NCI-H128 (cell line): ENCODE measurements at regions not wholly inside any gene's neighbourhood (a gene's known extent, or its start where the extent isn't known, plus 50 kb on each side); places are given as distances from the start of the nearest gene placed in this dataset.
"Not testable (repeated sequence)": the region's sequence is repeated elsewhere in the genome, so short reads cannot be mapped to it uniquely, and the experiment has no call there.

Source experiments
- DNase-seq: peaks from one replicate; lab custom pipeline; 2025; ENCODE audit not compliant: unreplicated experiment; lab: John Stamatoyannopoulos, UW

DNA sequence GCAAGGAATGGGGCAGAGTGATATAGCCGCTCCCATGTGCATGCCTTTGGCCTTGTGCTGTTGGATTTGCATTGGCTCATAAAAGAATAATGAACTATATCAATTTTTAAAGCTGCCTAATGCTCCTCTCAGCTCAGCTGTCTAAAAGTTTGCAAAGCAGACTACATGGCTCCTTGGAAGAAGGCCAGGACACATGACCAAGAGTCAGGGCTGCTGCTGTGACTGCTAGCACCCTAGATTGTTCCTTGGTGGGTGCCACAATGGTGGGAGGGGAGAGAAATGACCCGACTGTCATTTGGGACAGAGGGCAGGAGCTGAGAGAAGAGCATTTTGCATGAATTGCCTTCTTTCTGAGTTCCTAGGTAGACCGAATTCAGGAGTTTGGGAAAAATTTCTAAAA, 307.9 kb downstream of the PDCD6IP start:
- no peak for DNase-seq

DNA sequence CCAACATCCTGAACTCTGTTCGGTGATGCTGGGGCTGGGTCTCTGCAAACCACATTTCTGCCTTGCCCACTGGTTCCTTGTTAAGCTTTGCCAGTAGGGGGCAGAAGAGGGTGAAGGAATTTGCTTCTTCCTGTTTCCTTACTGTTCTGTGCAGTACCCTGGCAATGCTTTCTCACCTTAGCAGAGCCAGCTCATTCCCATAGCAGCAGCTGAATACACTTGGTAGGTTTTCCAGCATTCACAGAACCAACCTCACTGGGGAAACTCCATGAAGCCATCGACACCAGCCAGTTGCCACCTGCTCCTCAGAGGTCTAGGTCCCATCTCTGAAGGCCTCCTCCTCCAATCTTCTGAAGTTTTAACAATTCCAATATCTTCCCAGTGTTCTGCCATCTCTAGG, 308.4 kb downstream of the PDCD6IP start:
- no peak for DNase-seq

DNA sequence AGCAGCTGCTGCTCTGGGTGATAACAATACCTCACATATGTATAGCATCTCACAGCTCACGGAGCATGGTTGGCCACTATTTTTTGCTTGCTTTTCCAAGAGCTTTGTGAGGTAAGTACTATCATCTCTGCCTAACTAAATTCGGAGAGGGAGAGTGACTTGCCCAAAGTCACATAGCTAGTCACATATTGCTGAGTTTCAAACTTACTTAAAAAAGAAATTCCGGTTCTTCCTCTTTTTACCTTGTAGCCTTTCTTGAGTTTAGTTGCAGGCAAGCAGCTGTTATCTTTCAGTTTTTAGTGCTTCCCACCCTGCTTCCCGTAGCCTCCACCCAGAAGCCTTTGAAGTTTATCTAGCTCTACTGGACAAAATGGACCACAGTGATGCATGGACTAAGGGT, 309.2 kb downstream of the PDCD6IP start:
- no peak for DNase-seq

DNA sequence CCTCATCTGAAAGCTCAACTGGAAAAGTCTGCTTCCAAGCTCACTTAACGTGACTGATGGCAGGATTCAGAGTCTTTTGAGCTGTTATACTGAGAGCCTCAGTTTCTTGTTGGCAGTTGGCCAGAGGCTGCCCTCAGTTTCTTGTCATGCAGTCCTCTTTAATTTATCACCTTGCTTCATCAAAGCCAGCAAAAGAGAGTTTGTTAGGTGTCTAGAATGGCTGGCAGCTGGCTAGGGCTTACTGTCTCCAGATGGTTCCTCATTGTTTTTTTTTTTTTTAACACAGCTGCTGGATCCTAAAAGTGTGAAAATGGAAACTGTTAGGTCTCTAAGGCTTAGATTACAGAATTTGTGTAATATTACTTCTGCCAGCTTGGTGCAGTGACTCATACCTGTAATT, 310.6 kb downstream of the PDCD6IP start:
- DNase-seq, result no peak

DNA sequence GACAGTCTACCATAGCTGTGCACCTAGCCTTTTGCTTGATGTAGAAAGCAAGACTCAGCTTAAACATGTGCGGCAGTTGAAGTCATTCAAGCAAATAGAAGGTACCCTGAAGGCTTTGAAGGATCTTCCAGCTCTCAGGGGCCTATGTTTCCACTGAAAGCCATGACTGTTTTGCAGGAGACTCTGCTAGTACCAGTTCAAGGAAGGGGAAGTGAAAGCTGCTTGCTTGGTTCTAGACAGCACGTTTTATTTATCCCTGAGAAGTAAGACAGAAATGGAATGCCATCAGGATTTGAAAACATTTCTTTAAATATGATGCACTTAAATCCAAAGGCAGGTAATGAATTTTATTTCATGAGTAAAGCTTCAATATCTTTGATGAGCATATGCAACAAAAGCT, 311.4 kb downstream of the PDCD6IP start:
- no peak for DNase-seq

DNA sequence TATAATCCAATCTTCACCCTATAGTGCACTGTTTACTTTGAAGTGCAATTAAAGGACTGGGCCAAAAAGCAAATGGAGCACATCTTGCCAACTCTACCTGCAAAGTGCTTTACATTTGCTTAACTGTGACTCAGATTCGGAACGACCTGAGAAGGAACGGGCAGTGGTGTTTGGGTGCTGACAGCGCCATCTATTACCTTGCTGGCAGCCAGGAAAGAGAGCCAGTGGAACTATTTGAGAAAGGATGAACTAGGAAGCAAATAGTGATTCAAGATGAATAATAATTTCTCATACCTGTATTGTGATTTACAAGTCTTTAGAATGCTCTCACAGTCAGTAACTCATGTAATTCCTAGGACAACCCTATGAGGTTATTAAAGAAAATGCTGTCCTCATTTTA, 312.9 kb downstream of the PDCD6IP start:
- no peak for DNase-seq

DNA sequence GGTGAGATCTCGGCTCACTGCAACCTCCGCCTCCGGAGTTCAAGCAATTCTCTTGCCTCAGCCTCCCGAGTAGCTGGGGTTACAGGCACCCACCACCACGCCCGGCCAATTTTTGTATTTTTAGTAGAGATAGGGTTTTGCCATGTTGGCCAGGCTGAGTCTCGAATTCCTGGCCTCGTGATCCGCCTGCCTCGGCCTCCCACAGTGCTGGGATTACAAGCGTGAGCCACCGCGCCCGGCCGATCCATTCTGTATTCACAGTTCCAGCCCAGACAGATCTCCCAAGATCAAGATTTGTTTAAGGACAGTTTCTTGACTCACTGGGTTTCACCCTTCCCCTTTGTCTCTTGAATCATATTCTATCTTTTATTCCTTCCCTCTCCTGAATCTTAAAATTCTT, 313.8 kb downstream of the PDCD6IP start:
- not testable (repeated sequence) for DNase-seq

DNA sequence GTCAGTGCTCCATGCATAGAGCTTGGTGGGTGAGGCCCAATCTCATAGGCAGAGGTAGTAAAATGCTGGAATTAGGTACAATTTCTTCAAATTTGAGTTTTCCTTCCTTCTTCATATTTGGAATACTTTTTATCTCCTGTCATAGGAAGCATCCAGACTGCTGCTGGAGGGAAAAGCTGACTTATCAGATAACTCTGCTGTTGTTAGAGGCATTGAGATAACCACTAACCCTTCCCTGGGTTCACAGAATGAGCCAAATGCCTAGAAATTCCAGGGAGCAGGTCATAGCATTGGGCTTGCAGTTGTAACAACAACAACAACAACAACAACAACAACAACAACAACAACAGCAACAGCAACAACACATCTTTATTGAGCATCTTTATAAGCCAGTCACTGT, 332.7 kb downstream of the PDCD6IP start:
- DNase-seq, result no peak

DNA sequence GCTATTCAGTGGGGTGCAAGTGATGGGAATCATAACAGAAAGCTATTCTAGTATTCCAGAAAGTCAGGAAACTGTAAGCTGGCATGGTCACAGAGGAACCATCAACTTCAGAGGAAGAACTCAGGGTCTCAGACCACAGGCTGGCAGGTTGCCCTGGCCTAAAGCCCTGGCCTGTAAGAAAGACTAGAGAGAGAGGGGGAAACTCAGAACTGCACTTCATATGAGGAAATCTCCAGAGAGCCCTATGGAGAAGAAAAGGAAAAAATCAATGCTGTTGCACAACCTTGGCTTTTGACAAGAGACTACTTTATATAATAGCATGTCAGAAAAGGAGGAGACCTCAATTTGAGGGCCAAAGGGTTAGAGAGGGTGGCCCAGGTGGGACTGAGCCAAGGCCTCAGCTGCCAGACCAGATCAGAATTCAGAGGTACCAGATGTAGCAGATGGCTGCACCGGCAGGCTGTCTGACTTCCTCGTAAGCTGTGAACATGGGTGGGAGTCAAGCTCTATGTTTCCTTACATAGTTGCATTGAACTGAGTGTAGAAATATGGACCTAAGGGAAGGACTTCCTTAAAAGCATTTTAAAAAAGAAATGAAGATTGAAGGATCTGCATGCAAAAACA, 333.8 kb downstream of the PDCD6IP start:
- no peak for DNase-seq

DNA sequence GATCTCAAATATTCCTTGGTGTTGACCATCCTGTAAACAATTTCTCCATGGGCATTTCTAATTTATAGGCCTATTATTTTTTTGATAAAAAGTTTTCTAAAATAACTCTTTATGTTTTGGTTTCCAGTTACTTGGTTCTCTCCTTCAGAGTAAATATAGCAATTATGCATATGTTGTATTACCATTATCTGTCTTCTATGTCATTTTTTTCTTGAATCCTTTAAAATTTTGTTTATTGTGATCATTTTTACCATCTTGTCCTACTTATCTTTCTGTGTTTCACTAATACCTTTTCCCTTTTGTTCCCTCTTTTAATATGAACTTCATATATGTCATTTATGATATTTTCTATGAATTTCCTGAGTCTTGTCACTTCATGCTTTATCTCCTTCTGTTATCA, 341.1 kb downstream of the PDCD6IP start:
- no peak for DNase-seq

DNA sequence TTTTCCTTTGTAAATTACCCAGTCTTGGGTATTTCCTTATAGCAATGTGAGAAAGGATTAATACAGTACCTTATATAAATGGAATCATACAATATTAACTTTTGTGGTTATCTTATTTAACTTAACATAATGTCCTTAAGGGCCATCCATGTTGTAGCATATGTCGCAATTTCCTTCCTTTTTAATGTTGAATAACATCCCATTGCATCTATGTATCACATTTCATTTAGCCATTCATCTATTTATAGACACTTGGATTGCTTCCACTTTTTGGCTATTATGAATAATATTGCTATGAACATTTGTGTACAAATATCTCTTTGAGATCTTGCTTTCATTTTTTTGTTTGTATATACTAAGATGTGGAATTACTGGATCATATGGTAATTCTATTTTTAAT, 342.2 kb downstream of the PDCD6IP start:
- no peak for DNase-seq

DNA sequence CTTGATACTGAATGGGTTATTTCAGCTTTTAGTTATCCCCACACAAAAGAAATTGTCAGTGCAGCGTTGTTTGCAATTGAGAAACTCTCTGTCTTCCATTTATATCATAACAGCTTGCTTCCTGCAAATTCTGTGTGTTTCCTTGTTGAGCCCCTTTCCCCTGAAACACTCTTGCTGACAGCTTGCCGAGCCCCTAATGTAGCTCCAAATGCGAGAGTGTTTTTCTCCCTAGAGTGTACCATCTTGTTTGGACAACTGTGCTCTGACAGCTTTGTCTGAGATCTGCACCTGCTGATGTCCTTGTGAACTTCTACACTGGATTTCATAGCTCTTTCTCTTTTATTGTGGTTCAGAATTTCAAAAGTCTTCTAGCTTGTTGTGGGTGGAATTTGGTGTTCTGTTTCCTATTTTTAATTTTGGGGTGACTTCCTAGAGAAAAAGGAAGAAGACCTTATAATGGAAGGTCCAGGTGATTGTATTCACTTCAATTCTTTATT, 343.5 kb downstream of the PDCD6IP start:
- no peak for DNase-seq

DNA sequence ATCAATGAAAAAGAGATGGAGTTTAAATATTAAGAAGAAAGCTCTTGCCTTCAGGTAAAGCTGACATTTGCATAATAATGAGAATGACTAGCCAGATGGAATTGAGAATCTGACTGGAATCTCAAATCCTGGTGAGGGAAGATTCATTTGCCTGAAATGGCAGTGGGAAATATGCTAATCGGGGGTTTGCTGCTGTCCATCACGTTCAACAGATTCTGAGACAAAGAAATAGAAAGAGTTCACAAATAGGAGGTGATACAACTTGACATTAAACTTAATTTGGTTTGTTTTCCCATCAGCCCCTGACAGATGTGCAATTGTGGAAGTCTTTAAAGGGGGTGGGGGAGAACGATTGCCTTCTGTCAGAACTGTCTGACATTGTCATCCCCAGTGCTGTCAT, 347.4 kb downstream of the PDCD6IP start:
- DNase-seq, result no peak

GRCh38 chr3:34146596-34146995, 348.2 kb downstream of the PDCD6IP start:
- no peak for DNase-seq

DNA sequence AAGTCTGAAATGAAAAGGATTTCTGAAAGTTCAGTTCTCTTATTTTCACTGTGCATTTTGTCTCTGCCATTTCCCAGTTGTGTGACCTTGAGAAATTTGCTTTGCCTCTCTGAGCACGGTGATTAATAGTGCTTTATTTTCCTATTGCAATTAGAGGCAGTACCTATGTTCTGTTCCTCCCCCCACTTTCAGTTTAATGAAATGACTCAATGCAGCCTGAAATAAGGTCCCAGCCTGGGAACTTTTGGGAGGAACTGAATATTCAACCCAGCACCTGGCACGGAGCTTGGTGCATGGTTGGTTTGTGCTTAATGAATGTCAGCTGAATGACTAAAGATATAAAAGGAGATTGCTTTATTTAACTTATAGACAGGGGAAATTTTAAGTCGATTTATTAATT, 352.6 kb downstream of the PDCD6IP start:
- no peak for DNase-seq

DNA sequence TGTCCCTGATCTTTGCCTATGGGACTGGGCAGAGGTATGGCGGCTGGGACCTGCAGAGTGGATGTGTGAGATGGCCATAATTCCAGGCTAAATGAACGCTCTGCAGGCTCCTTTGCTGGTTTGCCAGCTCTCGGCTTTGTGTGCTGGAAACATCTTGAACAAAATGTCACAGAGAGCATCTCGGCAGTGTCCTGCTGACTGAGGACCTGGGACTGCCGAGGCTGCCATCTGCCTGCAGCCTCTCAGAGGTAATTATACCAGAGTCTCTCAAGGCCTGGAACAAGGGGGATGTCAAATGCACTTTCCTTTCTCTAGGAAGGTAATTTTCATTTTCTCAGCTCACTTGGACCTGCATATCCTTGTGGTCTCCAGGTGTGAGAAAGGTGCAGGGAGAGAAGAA, 354.2 kb downstream of the PDCD6IP start:
- DNase-seq, result no peak

DNA sequence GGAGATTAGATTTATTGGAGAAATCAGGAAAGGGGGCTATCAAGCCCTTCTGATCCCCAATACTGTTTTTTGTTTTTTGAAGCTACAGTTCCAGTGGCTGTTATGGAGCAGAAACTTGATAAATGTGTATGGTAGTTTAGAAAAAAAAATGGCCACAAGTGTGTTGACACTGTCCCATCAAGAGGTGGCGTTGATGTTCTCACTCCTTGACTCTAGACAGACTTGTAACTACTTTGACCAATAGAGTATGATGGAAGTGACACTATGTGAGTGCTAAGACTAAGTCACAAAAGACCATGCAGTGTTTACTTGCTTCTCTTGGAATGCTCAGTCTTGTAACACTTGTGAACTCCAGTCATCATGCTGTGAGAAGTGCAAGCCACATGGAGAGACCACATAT, 356.7 kb downstream of the PDCD6IP start:
- no peak for DNase-seq

- no peak for DNase-seq
Measured at GRCh38 chr3:34155666-34156065, 357.2 kb downstream of the PDCD6IP start.

DNA sequence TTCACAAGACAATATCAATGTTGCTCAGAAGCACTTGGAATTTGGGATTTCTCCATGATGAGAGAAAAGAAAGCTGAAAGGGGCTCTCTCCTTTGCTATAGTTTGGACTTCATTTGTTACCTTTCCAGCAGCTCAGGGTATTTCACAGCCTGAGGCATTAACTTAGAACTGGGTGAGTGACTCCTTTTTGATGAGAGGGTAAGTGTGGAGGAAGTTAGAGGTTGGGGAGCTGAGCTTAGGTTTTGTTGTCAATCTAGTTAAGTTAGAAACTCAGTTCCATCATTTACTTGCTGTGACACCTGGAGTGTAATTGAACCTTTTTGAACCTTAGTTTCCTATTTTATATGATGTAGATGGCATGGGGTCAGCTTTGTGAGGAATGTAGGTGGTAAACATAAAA, 359.1 kb downstream of the PDCD6IP start:
- no peak for DNase-seq

DNA sequence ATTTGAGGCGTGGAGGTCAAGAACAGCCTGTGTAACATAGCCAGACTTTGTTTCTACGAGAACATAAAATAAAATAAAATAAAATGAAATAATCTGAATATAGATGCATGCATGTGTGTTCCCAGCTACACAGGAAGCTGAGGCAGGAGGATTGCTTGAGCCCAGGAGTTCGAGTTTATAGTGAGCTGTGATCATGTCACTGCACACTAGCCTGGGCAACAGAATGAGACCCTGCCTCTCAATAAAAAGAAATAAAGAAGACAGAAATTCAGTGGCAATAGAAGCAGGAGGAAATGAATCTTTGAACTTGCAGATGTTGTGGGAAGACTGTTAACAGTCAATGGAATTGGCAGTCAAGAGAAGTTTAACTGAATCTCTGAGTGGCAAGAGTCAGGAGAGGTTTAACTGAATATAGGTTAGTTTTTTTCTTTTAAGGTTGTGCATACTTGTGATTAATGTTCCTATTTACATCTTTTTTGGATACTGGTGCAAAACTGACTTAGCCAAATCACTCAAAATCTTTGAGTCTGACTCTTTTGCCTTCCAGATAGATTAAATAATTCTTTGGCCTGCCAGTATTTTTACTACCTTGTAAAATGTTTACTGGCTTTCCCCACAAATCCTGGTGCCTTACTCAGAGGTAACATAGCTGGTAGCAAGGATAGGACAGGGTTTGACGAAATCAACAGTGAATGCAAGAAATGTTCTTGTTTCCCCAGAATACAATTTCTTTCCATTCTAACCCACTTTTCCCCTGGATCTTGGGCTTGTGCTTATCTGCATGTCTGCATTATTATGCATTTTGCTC, 361.4 kb downstream of the PDCD6IP start:
- DNase-seq, result no peak

DNA sequence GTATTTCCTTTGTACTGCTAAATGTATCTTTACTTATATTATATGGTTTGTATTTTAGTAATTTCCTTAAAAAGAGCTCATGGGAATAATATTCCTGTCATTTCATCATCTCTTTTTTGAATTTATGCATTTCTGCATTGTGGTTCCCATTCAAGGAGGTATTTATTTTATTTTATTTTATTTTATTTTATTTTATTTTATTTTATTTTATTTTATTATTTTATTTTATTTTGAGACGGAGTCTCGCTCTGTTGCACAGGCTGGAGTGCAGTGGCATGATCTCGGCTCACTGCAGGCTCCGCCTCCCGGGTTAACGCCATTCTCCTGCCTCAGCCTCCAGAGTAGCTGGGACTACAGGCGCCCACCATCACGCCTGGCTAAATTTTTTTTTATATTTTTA, 371.2 kb downstream of the PDCD6IP start:
- DNase-seq, result not testable (repeated sequence)

DNA sequence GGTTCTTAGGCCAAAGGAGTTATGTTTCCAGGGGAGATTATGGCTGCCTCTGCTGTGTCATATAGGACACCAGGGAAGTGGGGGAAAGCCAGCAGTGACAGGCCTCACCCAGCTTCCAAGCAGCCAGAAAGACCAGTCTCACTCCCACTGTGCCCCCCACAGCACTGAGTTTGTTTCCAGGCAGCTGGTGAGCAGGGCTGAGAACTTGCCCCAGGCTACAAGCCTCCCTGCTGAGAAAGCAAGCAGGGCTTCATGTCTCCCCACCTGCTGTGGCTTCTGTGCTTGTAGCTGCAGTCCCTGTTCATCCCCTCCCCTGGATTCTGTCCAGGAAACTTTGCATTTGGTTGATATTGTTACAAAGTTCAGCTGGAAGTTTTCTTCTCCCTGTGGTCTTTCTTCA, 376.3 kb downstream of the PDCD6IP start:
- no peak for DNase-seq
